Astrocyte of the hippocampus (primary cell): ENCODE measurements at regions not wholly inside any gene's neighbourhood (a gene's known extent, or its start where the extent isn't known, plus 50 kb on each side); places are given as distances from the start of the nearest gene placed in this dataset.
A peak's percentile ranks its signal among the peaks of the same experiment; 100 is the strongest.
"Not testable (repeated sequence)": the region's sequence is repeated elsewhere in the genome, so short reads cannot be mapped to it uniquely, and the experiment has no call there.

Experiments used
- DNase-seq: peaks from one replicate; pipeline ENCODE4 v3.0.0; 2011; ENCODE audit warnings: low read depth, low spot score

GRCh38 chr2:82825410-82826090 lies 1633.5 kb downstream of the SUCLG1 start:
- DNase-seq = no peak

- no peak for DNase-seq
Measured at GRCh38 chr2:82823892-82824291, 1635.2 kb downstream of the SUCLG1 start.

- no peak for DNase-seq
Measured at GRCh38 chr2:82819951-82820350, 1639.1 kb downstream of the SUCLG1 start.

- DNase-seq = no peak
Measured at GRCh38 chr2:82814146-82814545, 1644.9 kb downstream of the SUCLG1 start.

GRCh38 chr2:82811946-82812345 lies 1647.1 kb downstream of the SUCLG1 start:
- no peak for DNase-seq

- DNase-seq = no peak
Measured at GRCh38 chr2:82803307-82803706, 1655.8 kb downstream of the SUCLG1 start.

- no peak for DNase-seq
Measured at GRCh38 chr2:82797469-82797868, 1661.6 kb downstream of the SUCLG1 start.

GRCh38 chr2:82796132-82796531 lies 1662.9 kb downstream of the SUCLG1 start:
- DNase-seq = no peak

GRCh38 chr2:82795446-82795845 lies 1663.6 kb downstream of the SUCLG1 start:
- DNase-seq = peak; percentile 45

- DNase-seq = no peak
Measured at GRCh38 chr2:82793711-82794435, 1665.2 kb downstream of the SUCLG1 start.

- no peak for DNase-seq
Measured at GRCh38 chr2:82792316-82792715, 1666.8 kb downstream of the SUCLG1 start.

GRCh38 chr2:82790206-82791021 lies 1668.7 kb downstream of the SUCLG1 start:
- DNase-seq = no peak

- no peak for DNase-seq
Measured at GRCh38 chr2:82789851-82790205, 1669.3 kb downstream of the SUCLG1 start.

GRCh38 chr2:82781176-82781915 lies 1677.7 kb downstream of the SUCLG1 start:
- DNase-seq = no peak

GRCh38 chr2:82780050-82780449 lies 1679.0 kb downstream of the SUCLG1 start:
- DNase-seq = no peak

GRCh38 chr2:82752396-82752795 lies 1706.7 kb downstream of the SUCLG1 start:
- DNase-seq = no peak

- DNase-seq = no peak
Measured at GRCh38 chr2:82748653-82749052, 1710.4 kb downstream of the SUCLG1 start.

- no peak for DNase-seq
Measured at GRCh38 chr2:82740527-82740926, 1718.6 kb downstream of the SUCLG1 start.

- not testable (repeated sequence) for DNase-seq
Measured at GRCh38 chr2:82737965-82738364, 1721.1 kb downstream of the SUCLG1 start.

GRCh38 chr2:82735336-82735735 lies 1723.7 kb downstream of the SUCLG1 start:
- no peak for DNase-seq

- DNase-seq = no peak
Measured at GRCh38 chr2:82731824-82732223, 1727.3 kb downstream of the SUCLG1 start.

GRCh38 chr2:82730811-82731210 lies 1728.3 kb downstream of the SUCLG1 start:
- DNase-seq = no peak
